Skeletal muscle satellite cell (primary cell): ENCODE measurements at regions not wholly inside any gene's neighbourhood (a gene's known extent, or its start where the extent isn't known, plus 50 kb on each side); places are given as distances from the start of the nearest gene placed in this dataset.
"Not testable (repeated sequence)": the region's sequence is repeated elsewhere in the genome, so short reads cannot be mapped to it uniquely, and the experiment has no call there.

Experiments
- H3K27me3 ChIP-seq: 2 replicates; pipeline ENCODE4 v1.7.0; 2013; ENCODE audit warnings: low read length; ENCODE audit not compliant: control insufficient read depth, insufficient read depth
- H3K36me3 ChIP-seq: 2 replicates; pipeline ENCODE4 v1.7.0; 2013; ENCODE audit warnings: mild to moderate bottlenecking, control low read depth, low read length; ENCODE audit not compliant: insufficient read depth
- H3K4me1 ChIP-seq: 2 replicates; pipeline ENCODE4 v1.7.0; 2013; ENCODE audit warnings: low read length; ENCODE audit not compliant: control insufficient read depth, insufficient read depth
- H3K4me2 ChIP-seq: 2 replicates; pipeline ENCODE4 v1.7.0; 2013; ENCODE audit warnings: mild to moderate bottlenecking, low read length
- H3K4me3 ChIP-seq: 2 replicates; pipeline ENCODE4 v1.7.0; 2013; ENCODE audit warnings: low read length
- H3K9ac ChIP-seq: 2 replicates; pipeline ENCODE4 v1.7.0; 2013; ENCODE audit warnings: mild to moderate bottlenecking, low read depth, low read length, moderate library complexity
- H3K9me3 ChIP-seq: replicated peaks from 2 replicates; pipeline ENCODE4 v1.7.0; 2013; ENCODE audit warnings: mild to moderate bottlenecking, control low read depth, low read length

GRCh38 chr2:142794850-142795249, 82.6 kb upstream of the KYNU start:
- Histone ChIP-seq H3K9me3 (no peaks in the 10 kb centered on the region), H3K4me2 (no peak overlapping the region), H3K4me3 (no peak overlapping the region), H3K27me3 (no peaks in the 10 kb centered on the region), H3K4me1 (no peaks in the 10 kb centered on the region), H3K36me3 (no peaks in the 10 kb centered on the region), H3K9ac (no peak overlapping the region)

GRCh38 chr2:142792328-142792727, 85.1 kb upstream of the KYNU start:
- not testable (repeated sequence) for H3K4me2 ChIP-seq, H3K36me3 ChIP-seq, H3K27me3 ChIP-seq, H3K9me3 ChIP-seq, H3K4me3 ChIP-seq, H3K4me1 ChIP-seq, H3K9ac ChIP-seq

GRCh38 chr2:142791335-142791734, 86.1 kb upstream of the KYNU start:
- Histone ChIP-seq H3K36me3 (no peaks in the 10 kb centered on the region), H3K9me3 (no peaks in the 10 kb centered on the region), H3K4me3 (no peak overlapping the region), H3K9ac (no peak overlapping the region), H3K4me2 (no peak overlapping the region), H3K27me3 (no peaks in the 10 kb centered on the region), H3K4me1 (no peaks in the 10 kb centered on the region)

- Histone ChIP-seq H3K4me3 (no peak overlapping the region), H3K4me2 (no peak overlapping the region), H3K4me1 (no peaks in the 10 kb centered on the region), H3K9ac (no peak overlapping the region), H3K9me3 (no peaks in the 10 kb centered on the region), H3K27me3 (no peaks in the 10 kb centered on the region), H3K36me3 (no peaks in the 10 kb centered on the region)
Measured at GRCh38 chr2:142786918-142787702, 90.4 kb upstream of the KYNU start.

GRCh38 chr2:142782942-142783443, 94.5 kb upstream of the KYNU start:
- H3K4me2 ChIP-seq: no peak overlapping the region
- H3K27me3 ChIP-seq: no peaks in the 10 kb centered on the region
- no peaks in the 10 kb centered on the region for H3K9me3 ChIP-seq
- no peak overlapping the region for H3K9ac ChIP-seq
- H3K4me1 ChIP-seq: no peaks in the 10 kb centered on the region
- no peak overlapping the region for H3K4me3 ChIP-seq
- H3K36me3 ChIP-seq: no peaks in the 10 kb centered on the region

GRCh38 chr2:142781146-142781545, 96.3 kb upstream of the KYNU start:
- Histone ChIP-seq H3K9me3 (no peaks in the 10 kb centered on the region), H3K27me3 (no peaks in the 10 kb centered on the region), H3K4me2 (no peak overlapping the region), H3K36me3 (no peaks in the 10 kb centered on the region), H3K4me1 (no peaks in the 10 kb centered on the region), H3K4me3 (no peak overlapping the region), H3K9ac (no peak overlapping the region)

GRCh38 chr2:142778289-142778688, 99.2 kb upstream of the KYNU start:
- Histone ChIP-seq H3K9me3 (no peaks in the 10 kb centered on the region), H3K4me2 (no peak overlapping the region), H3K36me3 (no peaks in the 10 kb centered on the region), H3K27me3 (no peaks in the 10 kb centered on the region), H3K4me1 (no peaks in the 10 kb centered on the region), H3K9ac (no peak overlapping the region), H3K4me3 (no peak overlapping the region)

- no peaks in the 10 kb centered on the region for H3K36me3 ChIP-seq
- H3K4me1 ChIP-seq: no peaks in the 10 kb centered on the region
- no peaks in the 10 kb centered on the region for H3K9me3 ChIP-seq
- no peak overlapping the region for H3K4me3 ChIP-seq
- H3K4me2 ChIP-seq: no peak overlapping the region
- no peaks in the 10 kb centered on the region for H3K27me3 ChIP-seq
- no peak overlapping the region for H3K9ac ChIP-seq
Measured at GRCh38 chr2:142777742-142778141, 99.7 kb upstream of the KYNU start.

- H3K9me3 ChIP-seq: no peaks in the 10 kb centered on the region
- H3K36me3 ChIP-seq: no peaks in the 10 kb centered on the region
- H3K4me3 ChIP-seq: no peak overlapping the region
- no peak overlapping the region for H3K9ac ChIP-seq
- no peaks in the 10 kb centered on the region for H3K27me3 ChIP-seq
- peaks cover 3% of the 10 kb centered on the region for H3K4me1 ChIP-seq
- no peak overlapping the region for H3K4me2 ChIP-seq
Measured at GRCh38 chr2:142769761-142770160, 107.7 kb upstream of the KYNU start.

- H3K9ac ChIP-seq: no peak overlapping the region
- no peak overlapping the region for H3K4me3 ChIP-seq
- H3K27me3 ChIP-seq: no peaks in the 10 kb centered on the region
- no peak overlapping the region for H3K4me2 ChIP-seq
- peaks cover 3% of the 10 kb centered on the region for H3K4me1 ChIP-seq
- H3K36me3 ChIP-seq: no peaks in the 10 kb centered on the region
- H3K9me3 ChIP-seq: no peaks in the 10 kb centered on the region
Measured at GRCh38 chr2:142767847-142768246, 109.6 kb upstream of the KYNU start.

GRCh38 chr2:142758973-142759372, 118.5 kb upstream of the KYNU start:
- Histone ChIP-seq H3K4me1 (peaks cover 17% of the 10 kb centered on the region), H3K4me3 (no peak overlapping the region), H3K36me3 (no peaks in the 10 kb centered on the region), H3K9ac (no peak overlapping the region), H3K4me2 (no peak overlapping the region), H3K27me3 (no peaks in the 10 kb centered on the region), H3K9me3 (no peaks in the 10 kb centered on the region)

- Histone ChIP-seq H3K4me1 (peaks cover 17% of the 10 kb centered on the region), H3K27me3 (no peaks in the 10 kb centered on the region), H3K9me3 (no peaks in the 10 kb centered on the region)
Measured at GRCh38 chr2:142757111-142757510, 120.4 kb upstream of the KYNU start.

More at GRCh38 chr2:142757111-142757510, 120.4 kb upstream of the KYNU start:
- no peak overlapping the region for H3K9ac ChIP-seq
- no peak overlapping the region for H3K4me2 ChIP-seq
- no peak overlapping the region for H3K4me3 ChIP-seq
- no peaks in the 10 kb centered on the region for H3K36me3 ChIP-seq
